ENCODE measurements at regions not wholly inside any gene's neighbourhood (a gene's known extent, or its start where the extent isn't known, plus 50 kb on each side); places are given as distances from the start of the nearest gene placed in this dataset.

DNA sequence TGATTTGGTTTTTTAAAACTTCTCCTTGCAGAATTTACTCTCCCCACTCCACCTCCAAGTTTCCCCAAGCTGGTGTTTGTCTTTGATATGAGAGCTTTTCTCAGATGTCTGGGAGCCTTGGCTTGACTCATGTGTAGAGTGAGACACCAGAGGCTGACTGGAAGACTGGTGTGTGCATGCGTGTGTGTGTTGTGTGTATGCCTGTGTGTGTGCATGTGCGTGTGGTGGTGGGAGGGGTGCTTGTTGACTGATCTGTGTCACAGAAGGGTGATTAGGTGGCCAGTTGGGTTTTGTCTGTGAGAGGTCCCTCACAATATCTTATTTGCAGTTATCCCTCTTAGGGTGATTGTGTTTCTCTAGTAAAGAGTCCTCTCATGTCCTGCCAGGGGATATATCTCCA lies 50.5 kb upstream of the HPCAL1 start:
- no peaks in the 10 kb centered on the region for H3K4me1 ChIP-seq (ENCODE audit: insufficient read depth, low read length)
- no peak overlapping the region for H2BK120ac ChIP-seq (ENCODE audit: low read depth, low read length, poor library complexity, severe bottlenecking)
- no peak overlapping the region for H2AK5ac ChIP-seq (ENCODE audit: insufficient read length, low read length)
- no peak overlapping the region for H2BK20ac ChIP-seq (ENCODE audit: low read depth, low read length, poor library complexity, severe bottlenecking)
- no peaks in the 10 kb centered on the region for H3K79me1 ChIP-seq (ENCODE audit: insufficient read depth, low read depth, low read length, poor library complexity, severe bottlenecking)
- H3K4me2 ChIP-seq (ENCODE audit: insufficient read depth, insufficient read length, low read length) = no peak overlapping the region
- no peak overlapping the region for H4K91ac ChIP-seq (ENCODE audit: insufficient read length, low read depth, low read length)
- H3K18ac ChIP-seq (ENCODE audit: insufficient read length, low read depth, low read length) = no peak overlapping the region
- DNase-seq = no peak
- Mint-ChIP-seq H3K27me3 (ENCODE audit: low read depth) (peaks cover 1% of the 10 kb centered on the region), H3K9me3 (peaks cover 0 to 11% of the 10 kb centered on the region in 2 experiments; a peak in 4 of 5 replicates), H3K27ac (no peak overlapping the region), H3K4me3 (no peak overlapping the region), H3K4me1 (peaks cover 0 to 4% of the 10 kb centered on the region in 2 experiments; a peak in 1 of 4 replicates), H3K36me3 (ENCODE audit: insufficient read depth in 1 of 3, low read depth in 3 of 3) (no peaks in the 10 kb centered on the region; a peak in 1 of 7 replicates)
- H2BK12ac ChIP-seq (ENCODE audit: insufficient read length, low read depth, low read length) = no peak overlapping the region
- H3K56ac ChIP-seq (ENCODE audit: insufficient read length, low read depth, low read length) = no peak overlapping the region
- no peak overlapping the region for H3K27ac ChIP-seq (ENCODE audit: insufficient read length, low read depth, low read length)
- TF ChIP-seq, protein P1, sequence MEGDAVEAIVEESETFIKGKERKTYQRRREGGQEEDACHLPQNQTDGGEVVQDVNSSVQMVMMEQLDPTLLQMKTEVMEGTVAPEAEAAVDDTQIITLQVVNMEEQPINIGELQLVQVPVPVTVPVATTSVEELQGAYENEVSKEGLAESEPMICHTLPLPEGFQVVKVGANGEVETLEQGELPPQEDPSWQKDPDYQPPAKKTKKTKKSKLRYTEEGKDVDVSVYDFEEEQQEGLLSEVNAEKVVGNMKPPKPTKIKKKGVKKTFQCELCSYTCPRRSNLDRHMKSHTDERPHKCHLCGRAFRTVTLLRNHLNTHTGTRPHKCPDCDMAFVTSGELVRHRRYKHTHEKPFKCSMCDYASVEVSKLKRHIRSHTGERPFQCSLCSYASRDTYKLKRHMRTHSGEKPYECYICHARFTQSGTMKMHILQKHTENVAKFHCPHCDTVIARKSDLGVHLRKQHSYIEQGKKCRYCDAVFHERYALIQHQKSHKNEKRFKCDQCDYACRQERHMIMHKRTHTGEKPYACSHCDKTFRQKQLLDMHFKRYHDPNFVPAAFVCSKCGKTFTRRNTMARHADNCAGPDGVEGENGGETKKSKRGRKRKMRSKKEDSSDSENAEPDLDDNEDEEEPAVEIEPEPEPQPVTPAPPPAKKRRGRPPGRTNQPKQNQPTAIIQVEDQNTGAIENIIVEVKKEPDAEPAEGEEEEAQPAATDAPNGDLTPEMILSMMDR (conservative IDR thresholded peaks at IDR 0.05) = no peak
- H3K9me3 ChIP-seq (ENCODE audit: control insufficient read depth, low read depth, low read length) = no peaks in the 10 kb centered on the region
- H3T11ph ChIP-seq (ENCODE audit: low read length) = no peak overlapping the region
- no peak overlapping the region for H3K4ac ChIP-seq (ENCODE audit: low read depth, low read length)
- H3K79me2 ChIP-seq (ENCODE audit: insufficient read depth, low read length) = no peaks in the 10 kb centered on the region
- no peak overlapping the region for H4K5ac ChIP-seq (ENCODE audit: insufficient read length, low read depth, low read length)
- no peaks in the 10 kb centered on the region for H4K20me1 ChIP-seq (ENCODE audit: control insufficient read depth, insufficient read depth, insufficient read length)
- no CpG with 5 or more reads among the region's 2 CpGs for WGBS (ENCODE audit: extremely low coverage, insufficient read length, low lambda C conversion rate)
- H2BK15ac ChIP-seq (ENCODE audit: low read depth, low read length) = no peak overlapping the region
- H2BK5ac ChIP-seq (ENCODE audit: insufficient read length, low read length) = no peak overlapping the region
- no peaks in the 10 kb centered on the region for H3K27me3 ChIP-seq (ENCODE audit: insufficient read depth, low read length)
- H3K9ac ChIP-seq (ENCODE audit: extremely low read depth, insufficient read length, low read length) = no peak overlapping the region
- H3K23me2 ChIP-seq (ENCODE audit: insufficient read length, low read depth, low read length, poor library complexity, severe bottlenecking) = no peaks in the 10 kb centered on the region
- H2AFZ ChIP-seq (ENCODE audit: low read length) = no peak overlapping the region
- no peak overlapping the region for H3K23ac ChIP-seq (ENCODE audit: insufficient read length, low read depth, low read length)
- no peak overlapping the region for H4K8ac ChIP-seq (replicated peaks; ENCODE audit: insufficient read length, low read depth, low read length)
- no peak overlapping the region; the same call in 1 of the 2 replicates for H3K14ac ChIP-seq (ENCODE audit: insufficient read depth, low read length)
